BLaER1 treated with 17β-estradiol and CSF1 and Interleukin-3, amounts not matched to agents 10 nM and 100 nM (cell line): ENCODE measurements at regions not wholly inside any gene's neighbourhood (a gene's known extent, or its start where the extent isn't known, plus 50 kb on each side); places are given as distances from the start of the nearest gene placed in this dataset.

Source experiments
- H3K27ac ChIP-seq, 11 experiments: shearing (Covaris generic); formaldehyde crosslinking; 2 replicates each; pipeline ENCODE4 v1.8.1; 2022
- H3K27me3 ChIP-seq, 11 experiments: shearing (Covaris generic); formaldehyde crosslinking; 2 replicates each; pipeline ENCODE4 v1.8.1; 2022
- H3K36me3 ChIP-seq, 11 experiments: shearing (Covaris generic); formaldehyde crosslinking; 2 replicates each; pipeline ENCODE4 v1.8.1; 2022
- H3K4me1 ChIP-seq, 10 experiments: shearing (Covaris generic); formaldehyde crosslinking; 2 replicates each; pipeline ENCODE4 v1.8.1; 2022
- H3K4me2 ChIP-seq, 11 experiments: shearing (Covaris generic); formaldehyde crosslinking; 2 replicates each; pipeline ENCODE4 v1.8.1; 2022
- H3K4me3 ChIP-seq, 10 experiments: shearing (Covaris generic); formaldehyde crosslinking; 2 replicates each; pipeline ENCODE4 v1.8.1; 2022
- H3K9ac ChIP-seq, 11 experiments: shearing (Covaris generic); formaldehyde crosslinking; 2 replicates each; pipeline ENCODE4 v1.8.1; 2022
- H3K9me3 ChIP-seq, 11 experiments: shearing (Covaris generic); formaldehyde crosslinking; replicated peaks in 1 of 11; 2 replicates each; pipeline ENCODE4 v1.8.1; 2022
- H4K20me1 ChIP-seq, 11 experiments: shearing (Covaris generic); formaldehyde crosslinking; 2 replicates each; pipeline ENCODE4 v1.8.1; 2022
- Cebpa-rat ChIP-seq, 11 experiments: shearing (Covaris generic); IDR thresholded peaks; 2 replicates each; pipeline ENCODE4 v1.8.1; 2022

- no peaks in the 10 kb centered on the region for H3K9me3 ChIP-seq
- no peaks in the 10 kb centered on the region for H4K20me1 ChIP-seq
- no peaks in the 10 kb centered on the region for H3K36me3 ChIP-seq
- H3K4me2 ChIP-seq: no peak overlapping the region
- no peaks in the 10 kb centered on the region for H3K27me3 ChIP-seq
- TF ChIP-seq Cebpa-rat (IDR thresholded peaks at IDR 0.05): no peak
- no peak overlapping the region for H3K4me3 ChIP-seq
- no peak overlapping the region for H3K27ac ChIP-seq
- H3K9ac ChIP-seq: no peak overlapping the region
- no peaks in the 10 kb centered on the region for H3K4me1 ChIP-seq
Measured at GRCh38 chr1:63134501-63135173, 187.7 kb upstream of the FOXD3 start.

- Histone ChIP-seq H3K9ac (no peak overlapping the region), H3K27me3 (no peaks in the 10 kb centered on the region), H3K36me3 (no peaks in the 10 kb centered on the region), H3K4me2 (no peak overlapping the region), H3K4me3 (no peak overlapping the region), H3K27ac (no peak overlapping the region), H3K4me1 (no peaks in the 10 kb centered on the region), H3K9me3 (no peaks in the 10 kb centered on the region), H4K20me1 (no peaks in the 10 kb centered on the region)
- TF ChIP-seq Cebpa-rat (IDR thresholded peaks at IDR 0.05): no peak
Measured at GRCh38 chr1:63135174-63135512, 187.2 kb upstream of the FOXD3 start.

DNA sequence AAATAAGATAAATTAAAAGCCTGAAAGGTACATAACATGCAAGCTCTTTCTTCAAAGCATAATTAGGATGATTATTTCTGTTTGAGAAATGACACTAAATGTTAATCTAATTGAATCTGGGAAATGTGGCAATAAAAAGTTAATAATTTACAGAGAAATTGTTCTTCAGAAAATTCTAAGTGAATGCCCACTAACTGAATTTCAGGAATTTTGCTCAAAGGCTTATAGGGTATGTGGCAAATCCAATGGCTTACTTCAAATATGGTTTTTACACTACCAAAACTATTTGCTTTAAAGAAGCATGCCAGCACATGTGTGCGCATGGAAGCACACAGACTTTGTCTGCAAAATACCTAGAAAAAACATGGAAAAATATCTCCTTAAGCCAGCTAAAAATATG lies 186.6 kb upstream of the FOXD3 start:
- H3K9ac ChIP-seq: no peak overlapping the region
- no peak overlapping the region for H3K27ac ChIP-seq
- H4K20me1 ChIP-seq: no peaks in the 10 kb centered on the region
- no peaks in the 10 kb centered on the region for H3K9me3 ChIP-seq
- H3K4me3 ChIP-seq: no peak overlapping the region
- no peak overlapping the region for H3K4me2 ChIP-seq
- H3K27me3 ChIP-seq: no peaks in the 10 kb centered on the region
- no peaks in the 10 kb centered on the region for H3K4me1 ChIP-seq
- no peak for TF ChIP-seq Cebpa-rat (IDR thresholded peaks at IDR 0.05)
- H3K36me3 ChIP-seq: no peaks in the 10 kb centered on the region

DNA sequence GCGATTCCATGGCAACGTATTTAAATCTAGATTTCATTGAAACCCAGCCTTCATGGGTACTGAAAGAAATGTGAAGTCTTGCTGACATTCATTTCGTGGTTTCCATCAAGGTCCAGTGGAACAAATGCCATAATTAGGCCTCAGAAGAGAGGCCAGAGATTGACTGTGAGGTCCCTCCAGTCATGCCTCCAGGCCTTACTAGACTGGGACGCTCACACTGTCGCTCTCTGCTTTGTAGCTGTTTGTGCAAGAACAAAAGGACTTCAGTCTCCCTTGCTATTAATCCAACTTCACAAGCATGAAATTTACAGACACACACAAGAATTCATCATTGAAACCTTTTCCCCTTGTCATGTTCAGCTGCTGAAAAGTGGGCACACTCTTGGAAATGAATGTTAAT lies 180.4 kb upstream of the FOXD3 start:
- TF ChIP-seq Cebpa-rat (IDR thresholded peaks at IDR 0.05): no peak
- H3K9me3 ChIP-seq: no peaks in the 10 kb centered on the region; a peak in 1 of 22 replicates
- H3K4me3 ChIP-seq: no peak overlapping the region
- H3K9ac ChIP-seq: no peak overlapping the region
- no peak overlapping the region for H3K4me2 ChIP-seq
- H3K27ac ChIP-seq: no peak overlapping the region
- H3K27me3 ChIP-seq: no peaks in the 10 kb centered on the region
- no peaks in the 10 kb centered on the region for H3K4me1 ChIP-seq
- H3K36me3 ChIP-seq: no peaks in the 10 kb centered on the region
- no peaks in the 10 kb centered on the region for H4K20me1 ChIP-seq

DNA sequence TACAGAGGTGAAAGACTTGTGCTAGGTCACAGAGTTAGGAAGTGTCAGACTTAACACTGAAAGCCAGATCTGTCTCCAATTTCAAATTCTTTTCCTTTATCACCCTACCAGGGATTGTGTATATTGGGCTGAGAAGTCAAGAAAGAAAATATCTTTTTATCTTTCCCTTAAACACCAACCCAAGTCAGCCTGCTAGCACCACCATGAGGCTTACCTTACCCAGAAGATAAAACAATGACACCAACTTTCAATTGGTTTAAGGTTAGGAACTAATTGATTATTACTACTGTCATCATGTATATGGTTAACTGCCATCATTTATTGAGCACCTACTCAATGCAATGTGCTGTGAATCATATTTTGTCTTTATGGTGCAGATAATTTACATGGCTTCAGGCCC lies 178.9 kb upstream of the FOXD3 start:
- no peak for TF ChIP-seq Cebpa-rat (IDR thresholded peaks at IDR 0.05)
- Histone ChIP-seq H3K9ac (no peak overlapping the region), H3K27ac (no peak overlapping the region), H3K27me3 (no peaks in the 10 kb centered on the region), H3K4me2 (no peak overlapping the region), H3K9me3 (no peaks in the 10 kb centered on the region; a peak in 1 of 22 replicates), H4K20me1 (no peaks in the 10 kb centered on the region), H3K4me1 (no peaks in the 10 kb centered on the region), H3K4me3 (no peak overlapping the region), H3K36me3 (no peaks in the 10 kb centered on the region)

DNA sequence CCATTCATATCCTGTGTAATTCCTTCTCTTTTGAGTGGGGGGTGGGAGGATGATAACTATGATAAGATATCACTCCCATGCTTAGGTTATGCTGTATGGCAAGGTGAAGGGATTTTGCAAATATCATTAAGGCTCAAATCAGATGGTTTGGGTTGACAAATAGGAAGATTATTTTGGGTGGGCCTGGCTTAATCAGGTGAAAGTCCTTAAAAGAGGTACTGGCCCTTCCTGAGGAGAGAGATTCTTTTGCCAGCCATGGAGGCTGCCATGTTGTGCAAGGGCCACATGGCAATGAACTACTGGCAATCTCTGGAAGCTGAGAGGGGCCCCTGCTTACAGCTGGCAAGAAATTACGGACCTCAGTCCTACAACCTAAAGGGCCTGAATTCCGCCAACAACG lies 174.6 kb upstream of the FOXD3 start:
- H3K36me3 ChIP-seq: no peaks in the 10 kb centered on the region
- no peaks in the 10 kb centered on the region for H4K20me1 ChIP-seq
- no peak overlapping the region for H3K27ac ChIP-seq
- no peak overlapping the region for H3K9ac ChIP-seq
- TF ChIP-seq Cebpa-rat (IDR thresholded peaks at IDR 0.05): no peak
- H3K4me2 ChIP-seq: no peak overlapping the region
- H3K4me1 ChIP-seq: no peaks in the 10 kb centered on the region
- H3K9me3 ChIP-seq: no peaks in the 10 kb centered on the region; a peak in 1 of 22 replicates
- no peak overlapping the region for H3K4me3 ChIP-seq
- H3K27me3 ChIP-seq: no peaks in the 10 kb centered on the region

- Histone ChIP-seq H3K36me3 (no peaks in the 10 kb centered on the region), H3K4me1 (no peaks in the 10 kb centered on the region), H3K27me3 (no peaks in the 10 kb centered on the region), H3K9ac (no peak overlapping the region), H3K4me2 (no peak overlapping the region), H4K20me1 (no peaks in the 10 kb centered on the region), H3K4me3 (no peak overlapping the region), H3K9me3 (no peaks in the 10 kb centered on the region; a peak in 1 of 22 replicates), H3K27ac (no peak overlapping the region)
- no peak for TF ChIP-seq Cebpa-rat (IDR thresholded peaks at IDR 0.05)
Measured at GRCh38 chr1:63148825-63149645, 173.3 kb upstream of the FOXD3 start.

DNA sequence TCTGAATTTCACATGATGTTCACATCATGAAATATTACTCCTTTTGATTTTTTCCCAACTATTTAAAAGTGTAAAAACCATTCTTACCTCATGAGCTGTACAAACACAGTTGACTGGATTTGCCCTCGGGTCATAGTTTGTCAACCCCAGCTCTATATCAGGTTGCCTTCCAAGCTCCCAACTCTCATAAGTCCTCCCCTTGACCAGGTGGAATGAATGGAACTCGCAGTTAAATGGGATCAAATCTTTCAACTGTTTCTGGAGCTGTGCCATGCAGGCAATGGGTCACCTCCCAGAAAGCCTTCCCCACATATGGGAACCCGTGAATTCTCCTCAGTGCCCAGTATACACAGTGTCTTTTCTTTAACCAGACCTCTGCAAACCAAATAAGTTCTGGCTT lies 169.8 kb upstream of the FOXD3 start:
- Histone ChIP-seq H3K4me2 (no peak overlapping the region), H3K4me1 (no peaks in the 10 kb centered on the region), H3K9ac (no peak overlapping the region), H4K20me1 (no peaks in the 10 kb centered on the region), H3K27ac (no peak overlapping the region), H3K27me3 (no peaks in the 10 kb centered on the region), H3K9me3 (no peaks in the 10 kb centered on the region), H3K4me3 (no peak overlapping the region), H3K36me3 (no peaks in the 10 kb centered on the region)
- no peak for TF ChIP-seq Cebpa-rat (IDR thresholded peaks at IDR 0.05)

GRCh38 chr1:63155437-63155836 lies 166.9 kb upstream of the FOXD3 start:
- H3K27ac ChIP-seq: no peak overlapping the region
- H4K20me1 ChIP-seq: no peaks in the 10 kb centered on the region
- H3K4me1 ChIP-seq: no peaks in the 10 kb centered on the region
- H3K36me3 ChIP-seq: no peaks in the 10 kb centered on the region
- no peak for TF ChIP-seq Cebpa-rat (IDR thresholded peaks at IDR 0.05)
- H3K9ac ChIP-seq: no peak overlapping the region
- no peaks in the 10 kb centered on the region for H3K27me3 ChIP-seq
- H3K4me2 ChIP-seq: no peak overlapping the region
- no peak overlapping the region for H3K4me3 ChIP-seq
- H3K9me3 ChIP-seq: no peaks in the 10 kb centered on the region

DNA sequence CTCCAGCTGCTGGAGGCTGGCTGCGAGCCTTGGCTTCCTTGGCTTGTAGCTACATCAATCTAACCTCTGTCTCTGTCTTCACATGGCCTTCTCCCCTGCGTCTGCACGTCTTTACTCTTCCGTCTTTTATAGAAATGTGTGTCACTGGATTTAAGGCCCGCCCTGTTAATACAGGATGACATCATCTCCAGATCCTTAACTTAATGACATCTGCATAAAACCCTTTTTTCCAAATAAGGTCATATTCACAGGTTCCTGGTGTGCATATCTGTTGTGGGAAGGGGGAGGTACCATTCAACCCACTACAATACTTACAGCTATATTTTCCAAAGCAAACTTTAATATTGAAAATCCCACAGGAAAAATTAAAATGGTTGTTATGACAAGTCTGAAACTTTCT lies 165.3 kb upstream of the FOXD3 start:
- TF ChIP-seq Cebpa-rat (IDR thresholded peaks at IDR 0.05): no peak
- no peak overlapping the region for H3K27ac ChIP-seq
- no peaks in the 10 kb centered on the region for H3K9me3 ChIP-seq

More for the DNA sequence above, 165.3 kb upstream of the FOXD3 start:
- no peaks in the 10 kb centered on the region for H4K20me1 ChIP-seq
- H3K4me1 ChIP-seq: no peaks in the 10 kb centered on the region
- H3K4me2 ChIP-seq: no peak overlapping the region
- H3K36me3 ChIP-seq: no peaks in the 10 kb centered on the region
- no peaks in the 10 kb centered on the region for H3K27me3 ChIP-seq
- no peak overlapping the region for H3K4me3 ChIP-seq
- no peak overlapping the region for H3K9ac ChIP-seq
